PC-9 (cell line): ENCODE measurements at regions not wholly inside any gene's neighbourhood (a gene's known extent, or its start where the extent isn't known, plus 50 kb on each side); places are given as distances from the start of the nearest gene placed in this dataset.

ENCODE experiments used
- BruUV-seq: library from RNA; stranded (reverse); fragments of 400-500 nt; replicated peaks from 2 replicates; lab custom pipeline; 2021; lab: Mats Ljungman, UMichigan
- CTCF ChIA-PET: fragments of 300-600 bp; sonication (Branson Sonifier 250); formaldehyde crosslinking; loops from one replicate; lab custom pipeline; 2022; ENCODE audit warnings: antibody characterized with exemption; lab: Charles Lee
- POLR2A ChIA-PET: fragments of 300-600 bp; sonication (Branson Sonifier 250); formaldehyde crosslinking; loops from one replicate; lab custom pipeline; 2022; ENCODE audit warnings: antibody characterized with exemption; ENCODE audit not compliant: unreplicated experiment; lab: Charles Lee
- DNase-seq, 2 experiments: peaks; one replicate each; pipeline versions ENCODE4 v3.0.0 to v3.0.0-alpha.2; 2015 to 2022; ENCODE audit warnings: mixed read lengths in 1 of 2
- H2AFZ ChIP-seq: fragments of 200-600 bp; sonication (generic); 2 replicates; pipeline ENCODE4 v1.8.1; 2017; ENCODE audit warnings: antibody characterized with exemption
- H3F3A ChIP-seq: fragments of 200-600 bp; sonication (generic); 2 replicates; pipeline ENCODE4 v1.8.1; 2017; ENCODE audit warnings: antibody characterized with exemption, mild to moderate bottlenecking, low read depth; ENCODE audit not compliant: insufficient read depth
- H3K27ac ChIP-seq: fragments of 200-600 bp; sonication (generic); 2 replicates; pipeline ENCODE4 v1.6.1; 2016; ENCODE audit warnings: mixed run types
- H3K27me3 ChIP-seq: fragments of 200-600 bp; sonication (generic); 2 replicates; pipeline ENCODE4 v1.6.1; 2016; ENCODE audit warnings: low read depth, mixed run types; ENCODE audit not compliant: insufficient read depth
- H3K36me3 ChIP-seq: fragments of 200-600 bp; sonication (generic); 2 replicates; pipeline ENCODE4 v1.6.1; 2016; ENCODE audit warnings: low read depth, mixed run types
- H3K4me1 ChIP-seq: fragments of 200-600 bp; sonication (generic); replicated peaks from 2 replicates; pipeline ENCODE4 v1.6.1; 2016; ENCODE audit warnings: mixed run types; ENCODE audit not compliant: insufficient read depth
- H3K4me2 ChIP-seq: fragments of 200-600 bp; sonication (generic); 2 replicates; pipeline ENCODE4 v1.6.1; 2017; ENCODE audit warnings: mixed run types
- H3K4me3 ChIP-seq: fragments of 200-600 bp; sonication (generic); 2 replicates; pipeline ENCODE4 v1.6.1; 2016; ENCODE audit warnings: mixed run types
- H3K79me2 ChIP-seq: fragments of 200-600 bp; sonication (generic); 2 replicates; pipeline ENCODE4 v1.6.1; 2017; ENCODE audit warnings: low read depth, mixed run types
- H3K9me2 ChIP-seq: fragments of 200-600 bp; sonication (generic); 2 replicates; pipeline ENCODE4 v1.8.1; 2017; ENCODE audit warnings: mild to moderate bottlenecking; ENCODE audit not compliant: insufficient read depth
- H3K9me3 ChIP-seq: fragments of 200-600 bp; sonication (generic); 2 replicates; pipeline ENCODE4 v1.8.1; 2016; ENCODE audit warnings: low read depth; ENCODE audit not compliant: insufficient read depth
- H4K20me1 ChIP-seq: fragments of 200-600 bp; sonication (generic); 2 replicates; pipeline ENCODE4 v1.8.1; 2017; ENCODE audit not compliant: insufficient read depth
- EZH2 ChIP-seq: fragments of 200-600 bp; sonication (generic); IDR thresholded peaks from 2 replicates; pipeline ENCODE4 v1.8.0; 2017; ENCODE audit warnings: antibody characterized with exemption, low read depth
- intact Hi-C: fragments of 100-400 bp; cut with micrococcal nuclease; formaldehyde crosslinking; loops from one replicate; pipeline ENCODE4 v1.10.0; 2022; ENCODE audit not compliant: unreplicated experiment
- TF ChIP-seq, protein P1 (sequence below): fragments of 200-600 bp; sonication (generic); conservative IDR thresholded peaks from 2 replicates; pipeline ENCODE4 v1.6.1; 2017; ENCODE audit warnings: mixed run types, antibody characterized with exemption, mild to moderate bottlenecking, moderate library complexity

DNA sequence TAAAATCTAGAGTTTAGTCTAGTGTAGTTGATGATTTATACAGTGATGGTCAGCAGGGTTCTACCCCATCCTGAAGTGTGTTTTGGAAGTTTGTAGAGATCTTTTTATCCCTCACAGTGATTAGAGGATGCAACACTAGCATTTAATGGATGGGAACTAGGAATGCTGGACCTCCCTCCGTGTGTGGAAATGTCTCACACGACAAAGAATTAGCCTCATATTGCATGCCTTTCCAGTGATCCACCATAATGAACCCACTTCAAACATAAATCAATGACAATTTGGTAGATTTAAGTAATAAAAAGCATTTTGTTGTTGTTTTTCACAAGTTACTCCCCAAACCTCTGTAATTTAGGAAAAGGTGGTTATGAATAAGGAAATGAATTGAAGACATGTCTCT, 82.5 kb upstream of the LMNB1 start:
- no peak for TF ChIP-seq EZH2
- TF ChIP-seq, protein P1, sequence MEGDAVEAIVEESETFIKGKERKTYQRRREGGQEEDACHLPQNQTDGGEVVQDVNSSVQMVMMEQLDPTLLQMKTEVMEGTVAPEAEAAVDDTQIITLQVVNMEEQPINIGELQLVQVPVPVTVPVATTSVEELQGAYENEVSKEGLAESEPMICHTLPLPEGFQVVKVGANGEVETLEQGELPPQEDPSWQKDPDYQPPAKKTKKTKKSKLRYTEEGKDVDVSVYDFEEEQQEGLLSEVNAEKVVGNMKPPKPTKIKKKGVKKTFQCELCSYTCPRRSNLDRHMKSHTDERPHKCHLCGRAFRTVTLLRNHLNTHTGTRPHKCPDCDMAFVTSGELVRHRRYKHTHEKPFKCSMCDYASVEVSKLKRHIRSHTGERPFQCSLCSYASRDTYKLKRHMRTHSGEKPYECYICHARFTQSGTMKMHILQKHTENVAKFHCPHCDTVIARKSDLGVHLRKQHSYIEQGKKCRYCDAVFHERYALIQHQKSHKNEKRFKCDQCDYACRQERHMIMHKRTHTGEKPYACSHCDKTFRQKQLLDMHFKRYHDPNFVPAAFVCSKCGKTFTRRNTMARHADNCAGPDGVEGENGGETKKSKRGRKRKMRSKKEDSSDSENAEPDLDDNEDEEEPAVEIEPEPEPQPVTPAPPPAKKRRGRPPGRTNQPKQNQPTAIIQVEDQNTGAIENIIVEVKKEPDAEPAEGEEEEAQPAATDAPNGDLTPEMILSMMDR, result no peak
- no peaks in the 10 kb centered on the region for H3K9me3 ChIP-seq
- CTCF ChIA-PET, result no interaction called here
- no peak overlapping the region for H3K4me3 ChIP-seq
- no peaks in the 10 kb centered on the region for H3F3A ChIP-seq
- POLR2A ChIA-PET, result no interaction called here
- 0 out of 2 replicates have a peak, but pooled peaks cover 5% of the 10 kb centered on the region for H3K4me1 ChIP-seq
- H3K27me3 ChIP-seq, result no peaks in the 10 kb centered on the region
- no peaks in the 10 kb centered on the region for H4K20me1 ChIP-seq
- BruUV-seq, result no TSS peak
- no peak overlapping the region for H3K4me2 ChIP-seq
- intact Hi-C loops, result no loop called here
- no peaks in the 10 kb centered on the region for H3K79me2 ChIP-seq
- no peak for DNase-seq
- H3K36me3 ChIP-seq, result no peaks in the 10 kb centered on the region
- H3K9me2 ChIP-seq, result no peaks in the 10 kb centered on the region
- H2AFZ ChIP-seq, result no peak overlapping the region
- no peak overlapping the region for H3K27ac ChIP-seq

DNA sequence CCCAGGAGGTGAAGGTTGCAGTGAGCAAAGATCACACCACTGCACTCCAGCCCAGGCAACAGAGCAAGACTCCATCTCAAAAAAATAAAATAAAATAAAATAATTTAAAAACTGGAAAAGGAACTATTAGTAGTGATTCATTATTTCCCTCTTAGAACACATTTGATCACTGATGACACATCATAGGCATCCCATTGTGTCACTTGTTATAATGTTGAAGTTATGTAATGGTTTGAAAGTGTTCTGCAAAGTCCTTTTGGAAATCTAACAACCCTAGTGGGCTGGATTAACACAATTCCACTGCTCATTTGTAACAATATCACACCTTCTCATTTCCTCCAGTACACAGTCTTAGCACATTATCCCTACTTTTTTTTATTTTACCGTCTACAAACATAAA, 81.8 kb upstream of the LMNB1 start:
- TF ChIP-seq, protein P1, result no peak
- TF ChIP-seq EZH2, result no peak
- H4K20me1 ChIP-seq, result no peaks in the 10 kb centered on the region
- H3K27me3 ChIP-seq, result no peaks in the 10 kb centered on the region
- intact Hi-C loops, result no loop called here
- H3K4me3 ChIP-seq, result no peak overlapping the region
- no peak for DNase-seq
- no peaks in the 10 kb centered on the region for H3K9me2 ChIP-seq
- H3F3A ChIP-seq, result no peaks in the 10 kb centered on the region
- H3K27ac ChIP-seq, result no peak overlapping the region
- CTCF ChIA-PET, result no interaction called here
- H3K4me1 ChIP-seq, result 0 out of 2 replicates have a peak, but pooled peaks cover 5% of the 10 kb centered on the region
- no peak overlapping the region for H3K4me2 ChIP-seq
- POLR2A ChIA-PET, result no interaction called here
- no peaks in the 10 kb centered on the region for H3K36me3 ChIP-seq
- H3K79me2 ChIP-seq, result no peaks in the 10 kb centered on the region
- BruUV-seq, result no TSS peak
- H3K9me3 ChIP-seq, result no peaks in the 10 kb centered on the region
- no peak overlapping the region for H2AFZ ChIP-seq

DNA sequence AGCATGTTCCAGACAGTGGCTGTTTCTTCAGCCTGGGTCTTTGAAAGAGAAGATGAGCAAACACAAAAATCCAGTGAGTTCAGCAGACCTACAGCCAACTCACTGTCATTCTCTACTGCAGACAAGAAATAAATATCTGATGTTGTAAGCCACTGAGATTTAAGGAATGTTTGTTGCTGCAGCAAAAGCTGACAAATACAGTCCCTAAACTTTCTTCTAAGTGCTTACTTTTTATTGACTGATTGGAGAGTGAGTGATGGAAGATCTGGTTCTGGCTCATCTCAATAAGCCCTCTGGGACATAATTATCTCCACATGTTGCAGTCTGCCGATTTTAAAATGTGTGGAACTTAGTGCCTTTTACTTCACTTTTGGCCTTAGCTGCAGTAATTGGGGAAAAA, 69.9 kb upstream of the LMNB1 start:
- no TSS peak for BruUV-seq
- no peak for TF ChIP-seq EZH2
- TF ChIP-seq, protein P1, result no peak
- Histone ChIP-seq H3K27ac (no peak overlapping the region), H3K36me3 (no peaks in the 10 kb centered on the region), H2AFZ (no peak overlapping the region), H3K4me1 (no peaks in the 10 kb centered on the region), H3F3A (no peaks in the 10 kb centered on the region), H4K20me1 (no peaks in the 10 kb centered on the region), H3K9me2 (no peaks in the 10 kb centered on the region), H3K4me3 (no peak overlapping the region), H3K27me3 (no peaks in the 10 kb centered on the region), H3K79me2 (no peaks in the 10 kb centered on the region), H3K9me3 (no peaks in the 10 kb centered on the region), H3K4me2 (no peak overlapping the region)
- intact Hi-C loops, result no loop called here
- no peak for DNase-seq
- ChIA-PET POLR2A (no interaction called here), CTCF (interaction anchor here (0.6 kb wide), 1 partner anchor 48 kb away, joined by 5 read pairs; no protein-coding TSS in a partner anchor)
